ENCODE measurements at regions not wholly inside any gene's neighbourhood (a gene's known extent, or its start where the extent isn't known, plus 50 kb on each side); places are given as distances from the start of the nearest gene placed in this dataset.

DNA sequence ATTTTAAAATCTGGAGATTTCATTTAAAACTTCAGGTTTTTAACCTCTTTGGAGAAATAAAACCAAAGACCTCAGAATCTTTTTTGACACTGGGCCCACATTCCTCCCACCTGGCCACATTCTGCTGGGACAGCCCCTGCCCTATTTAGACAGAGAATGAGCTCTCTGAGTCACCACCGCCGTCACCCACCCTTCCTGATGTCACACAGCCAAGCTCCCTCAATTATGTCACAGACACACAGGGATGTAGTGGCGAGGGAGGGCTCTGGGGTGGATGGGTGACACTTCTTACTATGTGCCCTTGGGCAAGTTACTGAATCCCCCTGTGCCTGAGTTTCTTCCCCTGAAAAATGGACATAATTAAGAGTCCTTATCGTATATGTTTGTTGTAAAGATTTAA, 162.6 kb downstream of the RAB11FIP2 start:
- no peaks in the 10 kb centered on the region for H3K9me3 ChIP-seq (ENCODE audit: insufficient read depth in 2 of 2, low read depth in 1 of 2, low read length in 1 of 2)
- H3K4me2 ChIP-seq (ENCODE audit: insufficient read depth in 1 of 2, low read depth in 2 of 2, low read length in 2 of 2) = no peak overlapping the region
- H2BK12ac ChIP-seq (ENCODE audit: low read depth, low read length) = no peak overlapping the region
- WGBS, 2 experiments (ENCODE audit: extremely low coverage in 1 of 2, insufficient coverage in 1 of 2, insufficient read length in 1 of 2, insufficient replicate concordance in 2 of 2, low coverage in 1 of 2, low lambda C conversion rate in 2 of 2, missing lambda C conversion rate in 1 of 2) = 96% methylated on average over 4 of the region's 4 CpGs; no CpG with 5 or more reads in 1 of the 2 experiments
- no peaks in the 10 kb centered on the region for H3K79me1 ChIP-seq (ENCODE audit: low read depth, low read length)
- no peaks in the 10 kb centered on the region for H3K36me3 ChIP-seq (ENCODE audit: control insufficient read depth in 2 of 4, insufficient read depth in 4 of 4, low read length in 3 of 4)
- no peak overlapping the region for H3K14ac ChIP-seq (ENCODE audit: insufficient read length)
- no peak overlapping the region for H3K56ac ChIP-seq (replicated peaks; ENCODE audit: insufficient read length, low read depth, low read length)
- no peak overlapping the region for H3K27ac ChIP-seq (ENCODE audit: low read depth, low read length)
- H3K23me2 ChIP-seq (ENCODE audit: low read depth, low read length) = no peaks in the 10 kb centered on the region
- H2BK15ac ChIP-seq (ENCODE audit: low read length) = no peak overlapping the region
- no peak overlapping the region for H3K18ac ChIP-seq (ENCODE audit: extremely low read depth, low read length)
- no peak overlapping the region for H3K23ac ChIP-seq (ENCODE audit: insufficient read length)
- no peak overlapping the region for H3K4ac ChIP-seq (replicated peaks; ENCODE audit: insufficient read length, low read depth, low read length)
- DNase-seq (ENCODE audit: low read depth in 1 of 2, low spot score in 2 of 2) (no peak), FAIRE-seq (no peak)
- CTCF ChIA-PET (ENCODE audit: partially characterized antibody) = no interaction called here
- H3K9ac ChIP-seq (replicated peaks in 1 of 4; ENCODE audit: extremely low read depth in 1 of 4, low read depth in 3 of 4, low read length in 3 of 4) = no peak overlapping the region
- no peak overlapping the region for H4K8ac ChIP-seq (ENCODE audit: extremely low read depth, insufficient read depth, low read length)
- no peak overlapping the region for H2AFZ ChIP-seq (ENCODE audit: low read length)
- no peaks in the 10 kb centered on the region for H3K79me2 ChIP-seq (ENCODE audit: control insufficient read depth in 1 of 2, insufficient read depth in 2 of 2, low read length in 2 of 2)
- H4K20me1 ChIP-seq (replicated peaks in 1 of 2; ENCODE audit: control insufficient read depth in 1 of 2, insufficient read depth in 2 of 2, low read length in 2 of 2) = no peaks in the 10 kb centered on the region
- H3K4me1 ChIP-seq (replicated peaks in 1 of 4; ENCODE audit: control insufficient read depth in 3 of 4, insufficient read depth in 4 of 4, low read length in 3 of 4) = peaks cover 0 to 8% (median 2%) of the 10 kb centered on the region in 4 experiments; a peak in 6 of 7 replicates
- H2BK120ac ChIP-seq (replicated peaks; ENCODE audit: low read depth, low read length) = no peak overlapping the region
- POLR2A ChIA-PET (ENCODE audit: partially characterized antibody) = no interaction called here
- no peak overlapping the region for H2BK5ac ChIP-seq (ENCODE audit: low read depth, low read length)
- H2BK20ac ChIP-seq (ENCODE audit: low read length) = no peak overlapping the region
- H2AK5ac ChIP-seq (ENCODE audit: low read depth, low read length) = no peak overlapping the region
- H3K27me3 ChIP-seq (replicated peaks in 1 of 4; ENCODE audit: control insufficient read depth in 3 of 4, extremely low read depth in 1 of 4, insufficient read depth in 3 of 4, low read length in 3 of 4) = no peaks in the 10 kb centered on the region
- TF ChIP-seq BRCA1 (IDR thresholded peaks at IDR 0.05; ENCODE audit: low read depth, low read length) (no peak), SIN3A (conservative IDR thresholded peaks at IDR 0.05 in 1 of 2, IDR thresholded peaks at IDR 0.05 in 1 of 2; ENCODE audit: low read depth in 1 of 2, low read length in 2 of 2) (no peak), EZH2 (IDR thresholded peaks at IDR 0.05; ENCODE audit: low read depth, low read length, severe bottlenecking) (no peak), RAD21 (IDR thresholded peaks at IDR 0.05 in 1 of 2, conservative IDR thresholded peaks at IDR 0.05 in 1 of 2; ENCODE audit: low read depth in 2 of 2, low read length in 2 of 2) (no peak), SP2 (IDR thresholded peaks at IDR 0.05; ENCODE audit: low read length) (no peak), EGR1 (IDR thresholded peaks at IDR 0.05; ENCODE audit: borderline replicate concordance, low read depth, low read length) (no peak)
- no peak overlapping the region for H3K4me3 ChIP-seq (ENCODE audit: extremely low read depth in 1 of 4, insufficient read depth in 2 of 4, low read depth in 3 of 4, low read length in 4 of 4)
- no peak overlapping the region for H4K91ac ChIP-seq (replicated peaks; ENCODE audit: insufficient read length, low read length)
- H4K5ac ChIP-seq (ENCODE audit: insufficient read length, low read depth, low read length) = no peak overlapping the region

Data from H1 (cell line).